Hematopoietic multipotent progenitor cell treated with erythropoietin and hydrocortisone succinate and interleukin-3 and kit ligand, for 6 days (in vitro differentiated cells): ENCODE measurements at regions not wholly inside any gene's neighbourhood (a gene's known extent, or its start where the extent isn't known, plus 50 kb on each side); places are given as distances from the start of the nearest gene placed in this dataset.
"Not testable (repeated sequence)": the region's sequence is repeated elsewhere in the genome, so short reads cannot be mapped to it uniquely, and the experiment has no call there.

Experiments used
- DNase-seq: peaks from one replicate; pipeline ENCODE4 v3.0.0-alpha.2; 2015

GRCh38 chr15:93413745-93414144 lies 324.7 kb upstream of the RGMA start:
- no peak for DNase-seq

GRCh38 chr15:93399121-93399520 lies 310.1 kb upstream of the RGMA start:
- no peak for DNase-seq

GRCh38 chr15:93389211-93389610 lies 300.2 kb upstream of the RGMA start:
- DNase-seq = no peak

GRCh38 chr15:93384886-93385285 lies 295.9 kb upstream of the RGMA start:
- no peak for DNase-seq

- DNase-seq = no peak
These were observed 293.3 kb upstream of the RGMA start for GRCh38 chr15:93382200-93382820.

GRCh38 chr15:93378558-93378957 lies 289.5 kb upstream of the RGMA start:
- DNase-seq = no peak

- DNase-seq = no peak
These were observed 283.8 kb upstream of the RGMA start for GRCh38 chr15:93372865-93373223.

- no peak for DNase-seq
These were observed 283.3 kb upstream of the RGMA start for GRCh38 chr15:93372208-93372864.

- no peak for DNase-seq
These were observed 277.5 kb upstream of the RGMA start for GRCh38 chr15:93366387-93367100.

GRCh38 chr15:93362821-93363220 lies 273.8 kb upstream of the RGMA start:
- peak; percentile 2 for DNase-seq

GRCh38 chr15:93362203-93362602 lies 273.2 kb upstream of the RGMA start:
- no peak for DNase-seq

GRCh38 chr15:93361703-93362102 lies 272.7 kb upstream of the RGMA start:
- DNase-seq = no peak

GRCh38 chr15:93360976-93361375 lies 272.0 kb upstream of the RGMA start:
- no peak for DNase-seq

DNA sequence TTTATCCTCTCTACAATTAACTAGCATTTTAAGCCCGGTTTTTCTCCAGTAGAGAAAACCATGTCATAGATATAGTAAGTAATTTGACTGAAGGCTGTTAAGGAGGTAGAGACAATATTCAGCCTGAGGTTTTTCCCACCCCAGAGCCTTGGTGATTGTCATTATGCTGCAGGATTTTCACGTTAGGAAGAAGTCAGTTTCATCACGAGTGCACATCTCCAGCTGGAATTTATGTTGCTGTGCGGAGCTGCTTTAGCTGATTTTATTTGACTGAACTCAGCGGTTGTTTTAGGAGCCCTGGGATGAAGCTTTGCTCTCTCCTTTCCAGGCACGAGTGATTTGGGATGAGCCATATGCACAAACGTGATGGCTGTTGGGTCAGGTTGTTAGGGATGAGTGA lies 271.3 kb upstream of the RGMA start:
- DNase-seq = no peak

DNA sequence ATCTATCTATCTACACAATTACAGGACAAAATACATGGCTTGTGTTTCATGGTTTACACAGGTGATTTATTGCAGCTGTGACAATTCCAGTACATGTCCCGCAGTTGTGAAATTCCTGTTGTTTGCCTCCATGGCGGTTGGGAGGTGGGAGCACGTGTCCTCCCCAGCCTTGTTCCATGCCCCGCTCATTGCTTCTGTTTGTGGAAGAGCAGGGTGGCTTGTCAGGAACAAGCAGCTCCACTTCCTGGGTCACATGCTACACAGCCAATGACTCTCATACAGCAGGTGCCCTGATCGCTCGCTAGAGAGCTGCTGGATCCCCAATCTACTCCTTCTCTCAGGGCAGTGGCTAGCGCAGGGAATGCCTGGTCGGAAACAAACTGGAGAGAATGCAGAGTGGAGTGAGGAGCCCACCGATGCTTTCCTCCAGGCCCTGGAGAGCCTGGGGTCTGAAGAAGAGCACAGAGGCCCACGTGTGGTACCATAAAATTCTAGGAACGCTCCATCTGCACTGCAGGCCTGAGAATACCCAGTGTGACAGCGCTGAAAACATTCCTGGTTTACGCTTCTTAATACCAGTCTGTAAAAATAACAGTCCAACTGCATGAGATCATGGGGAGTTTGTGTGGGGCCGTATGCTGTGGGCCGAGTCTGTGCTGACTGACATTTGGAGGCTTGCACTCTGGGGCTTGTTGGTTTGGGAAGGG lies 270.6 kb upstream of the RGMA start:
- DNase-seq = no peak

DNA sequence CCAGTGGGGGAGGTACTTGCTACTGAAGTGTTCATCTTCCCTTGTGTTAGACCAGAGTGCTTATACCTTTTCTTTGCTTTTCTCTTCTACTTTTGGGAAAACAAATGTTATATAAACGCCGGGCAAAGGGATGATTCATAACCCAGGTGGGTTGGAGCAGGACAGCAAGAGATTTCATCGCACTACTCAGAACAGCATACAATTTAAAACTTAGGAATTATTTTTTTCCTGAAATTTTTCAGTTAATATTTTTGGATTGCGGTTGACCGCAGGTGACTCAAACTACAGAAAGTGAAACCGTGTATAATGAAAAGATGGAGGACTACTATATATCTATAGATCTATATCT lies 270.0 kb upstream of the RGMA start:
- DNase-seq = no peak

- no peak for DNase-seq
These were observed 269.4 kb upstream of the RGMA start for GRCh38 chr15:93358166-93359059.

DNA sequence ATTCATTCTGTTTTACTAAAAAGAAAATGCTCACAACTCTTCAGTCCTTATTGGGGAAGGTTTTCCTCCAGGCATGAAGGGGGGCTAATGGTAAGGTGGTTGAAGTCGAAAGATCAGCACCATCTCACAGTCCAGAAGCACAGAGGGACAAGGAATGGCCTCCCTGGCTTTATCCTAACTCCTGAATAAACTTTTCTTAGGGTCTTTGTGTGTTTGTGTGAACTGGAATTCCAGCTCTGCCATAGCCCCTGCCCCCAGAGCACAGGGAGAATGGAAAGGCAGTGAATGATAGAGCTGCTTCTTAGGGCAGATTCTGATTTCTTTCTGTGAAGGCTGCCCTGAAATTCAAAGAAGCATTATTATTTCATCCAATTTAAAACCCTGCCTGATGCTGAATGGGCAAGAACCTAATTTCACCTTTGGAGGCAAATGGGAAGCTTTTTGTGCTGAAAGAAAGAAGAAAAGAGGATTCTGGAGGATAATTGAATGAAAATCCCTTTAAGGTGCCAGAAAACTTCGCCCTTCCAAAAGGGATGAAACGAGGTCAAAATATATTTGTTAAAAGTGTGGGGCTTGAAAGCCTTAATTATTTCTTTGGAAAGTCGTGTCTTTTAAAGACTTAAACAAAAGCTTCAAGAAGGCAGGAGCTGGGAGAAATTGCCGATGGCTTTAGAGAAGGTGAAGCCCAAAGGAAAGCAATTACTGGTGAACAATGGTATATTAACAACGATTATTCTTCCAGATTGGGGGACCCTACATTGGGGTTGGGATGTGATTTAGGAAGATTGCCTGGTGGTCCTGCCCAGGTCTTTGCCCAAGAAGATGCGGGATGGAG lies 259.9 kb upstream of the RGMA start:
- no peak for DNase-seq

DNA sequence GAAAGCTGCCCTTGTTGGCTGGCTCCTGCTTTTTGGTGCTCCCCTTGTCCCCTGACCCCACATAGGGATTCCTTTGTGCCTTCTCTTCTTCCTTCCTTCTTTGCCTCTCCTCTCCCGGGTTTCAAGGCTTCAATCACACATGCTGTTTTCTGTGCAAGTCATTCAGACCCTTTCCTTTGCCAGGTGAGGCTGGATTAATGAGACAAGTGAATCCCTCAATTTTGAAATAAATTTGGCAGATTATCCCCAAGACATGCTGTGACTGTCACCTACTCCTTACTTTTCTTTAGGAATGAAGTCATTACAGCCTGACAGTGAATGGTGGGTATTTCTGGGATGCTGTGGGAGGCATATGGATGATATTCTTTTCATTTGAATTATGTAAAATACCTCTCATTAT lies 259.0 kb upstream of the RGMA start:
- no peak for DNase-seq

- no peak for DNase-seq
These were observed 257.0 kb upstream of the RGMA start for GRCh38 chr15:93345981-93346380.

DNA sequence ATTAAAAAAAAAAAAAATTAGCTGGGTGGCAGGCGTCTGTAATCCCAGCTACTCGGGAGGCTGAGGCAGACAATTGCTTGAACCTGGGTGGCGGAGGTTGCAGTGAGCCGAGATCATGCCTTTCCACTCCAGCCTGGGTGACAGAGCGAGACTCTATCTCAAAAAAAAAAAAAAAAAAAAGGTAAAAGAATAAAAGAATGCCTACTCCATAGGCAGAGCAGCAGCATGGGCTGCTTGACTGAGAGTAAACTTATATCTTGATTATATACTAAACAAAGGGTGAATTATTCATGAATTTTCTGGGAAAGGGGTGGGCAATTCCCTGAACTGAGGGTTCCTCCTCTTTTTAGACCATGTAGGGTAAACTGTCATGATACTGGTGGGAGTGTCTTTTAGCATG lies 254.4 kb upstream of the RGMA start:
- not testable (repeated sequence) for DNase-seq

- DNase-seq = no peak
These were observed 252.2 kb upstream of the RGMA start for GRCh38 chr15:93341164-93341563.
